Memory B cell (primary cell): ENCODE measurements at regions not wholly inside any gene's neighbourhood (a gene's known extent, or its start where the extent isn't known, plus 50 kb on each side); places are given as distances from the start of the nearest gene placed in this dataset.

ENCODE experiments used
- ATAC-seq: fragments of 150-1000 bp; cut with Tn5 transposase; 2 replicates; pipeline ENCODE4 v1.10.0; 2021; ENCODE audit warnings: low read depth, mild to moderate bottlenecking, moderate library complexity
- DNase-seq, 2 donors: peaks; one replicate each; pipeline ENCODE4 v3.0.0; 2022; ENCODE audit warnings: low spot score in 2 of 2
- H3K27ac Mint-ChIP-seq: one replicate; pipeline ENCODE4 v1.8.0; 2022; ENCODE audit warnings: mild to moderate bottlenecking, moderate library complexity, mixed read lengths
- H3K27me3 Mint-ChIP-seq: one replicate; pipeline ENCODE4 v1.8.0; 2022; ENCODE audit warnings: mixed read lengths
- H3K36me3 Mint-ChIP-seq: one replicate; pipeline ENCODE4 v1.8.0; 2022; ENCODE audit warnings: mild to moderate bottlenecking, mixed read lengths
- H3K4me1 Mint-ChIP-seq: one replicate; pipeline ENCODE4 v1.8.0; 2022; ENCODE audit warnings: mixed read lengths
- H3K4me3 Mint-ChIP-seq: one replicate; pipeline ENCODE4 v1.8.0; 2022; ENCODE audit warnings: mild to moderate bottlenecking, moderate library complexity, mixed read lengths
- H3K9me3 Mint-ChIP-seq: one replicate; pipeline ENCODE4 v1.8.0; 2022; ENCODE audit warnings: mixed read lengths

DNA sequence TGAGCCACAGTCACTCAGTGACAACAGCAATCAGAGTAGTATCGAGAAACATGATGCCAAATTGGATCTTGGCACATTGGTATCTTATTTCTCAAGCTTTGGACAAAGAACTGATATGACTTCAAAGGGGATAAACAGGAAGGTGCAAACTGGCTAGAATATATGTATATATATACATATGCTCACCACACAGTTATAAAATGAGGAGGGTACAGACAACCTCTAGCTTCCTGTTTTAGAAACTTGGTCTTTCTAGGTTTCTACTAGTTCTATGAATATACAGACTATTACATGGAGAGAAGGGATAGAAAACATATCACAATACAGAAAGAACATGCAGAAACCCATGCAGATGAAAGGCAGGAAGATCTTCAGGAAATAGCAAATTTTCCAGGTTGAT, 292.1 kb upstream of the SNX7 start:
- DNase-seq (no peak), ATAC-seq (no peak)
- H3K4me1 Mint-ChIP-seq, result no peaks in the 10 kb centered on the region
- no peaks in the 10 kb centered on the region for H3K36me3 Mint-ChIP-seq
- no peak overlapping the region for H3K27ac Mint-ChIP-seq
- H3K9me3 Mint-ChIP-seq, result no peaks in the 10 kb centered on the region
- H3K4me3 Mint-ChIP-seq, result no peak overlapping the region
- H3K27me3 Mint-ChIP-seq, result no peaks in the 10 kb centered on the region

GRCh38 chr1:98368995-98369394, 292.5 kb upstream of the SNX7 start:
- Mint-ChIP-seq H3K4me1 (no peaks in the 10 kb centered on the region), H3K27ac (no peak overlapping the region)

DNA sequence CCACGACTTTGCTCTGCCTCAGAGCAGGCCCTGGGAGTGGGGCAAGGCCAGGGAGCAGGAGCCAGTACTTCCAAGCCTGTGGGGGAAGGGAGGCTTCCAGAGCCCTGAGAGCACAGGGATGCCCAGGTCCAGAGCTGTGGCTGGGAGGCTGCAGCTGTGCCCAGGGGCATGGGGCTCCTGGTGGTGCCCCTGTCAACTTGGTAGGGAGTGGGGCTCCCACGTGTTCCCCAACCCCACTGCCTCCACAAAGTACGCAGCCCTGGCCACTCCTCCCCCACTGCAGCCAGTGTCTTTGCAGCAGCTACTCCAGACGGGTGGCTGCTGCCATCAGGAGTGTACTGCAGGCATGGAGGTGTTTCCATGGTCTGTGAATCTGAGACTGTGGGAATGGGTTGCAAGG, 294.1 kb upstream of the SNX7 start:
- Mint-ChIP-seq H3K27me3 (no peaks in the 10 kb centered on the region), H3K4me3 (no peak overlapping the region), H3K9me3 (no peaks in the 10 kb centered on the region), H3K36me3 (no peaks in the 10 kb centered on the region), H3K4me1 (no peaks in the 10 kb centered on the region), H3K27ac (no peak overlapping the region)
- ATAC-seq, result no peak
- DNase-seq, result no peak

More at GRCh38 chr1:98368995-98369394, 292.5 kb upstream of the SNX7 start:
- DNase-seq, result no peak
- no peaks in the 10 kb centered on the region for H3K9me3 Mint-ChIP-seq
- H3K27me3 Mint-ChIP-seq, result no peaks in the 10 kb centered on the region
- H3K36me3 Mint-ChIP-seq, result no peaks in the 10 kb centered on the region
- H3K4me3 Mint-ChIP-seq, result no peak overlapping the region
- no peak for ATAC-seq

- Mint-ChIP-seq H3K9me3 (no peaks in the 10 kb centered on the region), H3K4me3 (no peak overlapping the region), H3K36me3 (no peaks in the 10 kb centered on the region), H3K27ac (no peak overlapping the region), H3K27me3 (no peaks in the 10 kb centered on the region), H3K4me1 (no peaks in the 10 kb centered on the region)
- DNase-seq (no peak), ATAC-seq (no peak)
These were observed 295.2 kb upstream of the SNX7 start for GRCh38 chr1:98366343-98366742.

DNA sequence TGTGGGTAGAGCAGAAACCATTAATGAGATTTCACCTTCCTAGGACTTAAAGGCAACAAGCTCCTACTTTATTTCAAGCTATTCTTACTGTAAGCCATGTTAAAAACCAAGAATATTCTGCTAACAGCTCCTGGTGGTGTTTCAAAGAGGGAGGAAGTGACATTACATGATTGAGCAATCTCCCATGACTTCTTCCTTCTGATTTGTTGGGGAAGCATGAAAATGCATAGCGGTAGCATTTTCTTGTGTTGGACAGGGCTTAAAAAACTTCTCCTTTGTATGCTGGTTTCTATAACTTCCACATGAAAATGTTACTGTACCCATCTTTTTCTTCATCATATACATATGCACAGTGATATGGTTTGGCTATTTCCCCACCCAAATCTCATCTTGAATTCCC, 297.0 kb upstream of the SNX7 start:
- DNase-seq, result no peak
- peaks cover 1% of the 10 kb centered on the region for H3K9me3 Mint-ChIP-seq
- no peak overlapping the region for H3K27ac Mint-ChIP-seq
- no peaks in the 10 kb centered on the region for H3K27me3 Mint-ChIP-seq
- no peak overlapping the region for H3K4me3 Mint-ChIP-seq
- no peaks in the 10 kb centered on the region for H3K4me1 Mint-ChIP-seq
- no peak for ATAC-seq
- H3K36me3 Mint-ChIP-seq, result no peaks in the 10 kb centered on the region

GRCh38 chr1:98360864-98361263, 300.7 kb upstream of the SNX7 start:
- Mint-ChIP-seq H3K27ac (no peak overlapping the region), H3K4me3 (no peak overlapping the region), H3K9me3 (peaks cover 1% of the 10 kb centered on the region), H3K27me3 (no peaks in the 10 kb centered on the region), H3K4me1 (no peaks in the 10 kb centered on the region), H3K36me3 (no peaks in the 10 kb centered on the region)
- DNase-seq (no peak), ATAC-seq (no peak)

DNA sequence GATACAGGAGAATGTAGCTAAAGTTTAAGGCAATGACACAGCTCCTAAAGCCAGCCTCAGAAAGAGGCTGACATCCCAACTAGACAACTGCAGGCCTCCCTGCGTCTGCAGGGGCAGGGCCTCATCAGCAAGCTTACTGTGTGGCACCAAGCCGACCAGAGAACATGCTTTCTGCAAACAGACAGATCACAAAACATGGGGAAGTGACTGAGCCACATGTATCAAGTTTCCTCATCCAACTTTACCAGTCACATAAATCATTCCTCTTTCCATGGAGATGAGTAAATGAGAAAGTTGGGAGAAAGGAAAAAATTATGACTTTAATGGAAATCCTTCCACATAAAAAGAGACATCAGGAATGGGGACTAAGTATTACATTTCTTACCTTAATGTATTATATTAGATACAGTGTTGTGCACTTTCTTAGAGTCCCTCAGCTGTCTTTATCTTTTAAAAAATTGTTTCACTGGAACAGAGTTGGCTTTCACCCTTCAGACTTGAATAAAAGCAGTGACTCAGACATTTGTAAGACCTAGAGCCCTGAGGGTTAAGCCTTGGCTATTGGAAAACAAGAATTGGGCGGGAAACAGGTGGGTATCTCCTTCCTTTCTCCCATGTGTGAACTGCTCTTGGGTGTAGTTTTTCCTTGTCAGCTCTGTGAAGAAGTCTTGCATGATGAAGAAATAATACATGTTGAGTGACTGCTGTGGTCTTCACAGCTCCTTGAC, 305.7 kb upstream of the SNX7 start:
- peaks cover 1% of the 10 kb centered on the region for H3K9me3 Mint-ChIP-seq
- ATAC-seq, result no peak
- no peaks in the 10 kb centered on the region for H3K4me1 Mint-ChIP-seq
- no peaks in the 10 kb centered on the region for H3K36me3 Mint-ChIP-seq
- H3K27me3 Mint-ChIP-seq, result no peaks in the 10 kb centered on the region
- DNase-seq, result no peak
- H3K27ac Mint-ChIP-seq, result no peak overlapping the region
- H3K4me3 Mint-ChIP-seq, result no peak overlapping the region

- Mint-ChIP-seq H3K4me1 (no peaks in the 10 kb centered on the region), H3K27ac (no peak overlapping the region), H3K36me3 (no peaks in the 10 kb centered on the region), H3K4me3 (no peak overlapping the region), H3K9me3 (peaks cover 2% of the 10 kb centered on the region), H3K27me3 (peaks cover 2% of the 10 kb centered on the region)
- ATAC-seq, result no peak
- no peak for DNase-seq
These were observed 309.1 kb upstream of the SNX7 start for GRCh38 chr1:98352378-98352777.

- Mint-ChIP-seq H3K27ac (no peak overlapping the region), H3K4me1 (no peaks in the 10 kb centered on the region), H3K27me3 (peaks cover 2% of the 10 kb centered on the region), H3K36me3 (no peaks in the 10 kb centered on the region), H3K4me3 (no peak overlapping the region), H3K9me3 (peaks cover 2% of the 10 kb centered on the region)
- no peak for ATAC-seq
- no peak for DNase-seq
These were observed 310.0 kb upstream of the SNX7 start for GRCh38 chr1:98351561-98351960.

DNA sequence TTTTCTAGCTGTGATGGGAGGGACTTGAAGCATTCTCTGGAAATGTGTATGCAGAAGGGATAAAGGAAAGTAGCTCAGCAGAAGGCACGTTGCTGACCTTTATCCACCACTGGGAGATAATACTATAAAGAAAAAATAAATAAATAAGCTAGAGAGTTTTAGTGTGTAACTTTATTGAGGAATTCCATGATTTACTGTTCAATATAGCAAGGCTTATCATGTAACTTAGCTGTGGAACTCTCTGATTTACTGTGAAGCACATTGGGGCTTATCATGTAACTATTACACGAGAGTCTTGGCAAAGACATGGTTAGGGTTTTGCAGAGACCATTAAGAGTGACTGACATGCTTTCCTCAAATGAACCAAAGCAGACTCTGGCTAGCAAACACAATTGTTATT, 316.1 kb upstream of the SNX7 start:
- DNase-seq (no peak), ATAC-seq (no peak)
- Mint-ChIP-seq H3K4me3 (no peak overlapping the region), H3K27ac (no peak overlapping the region), H3K36me3 (no peaks in the 10 kb centered on the region), H3K9me3 (peaks cover 7% of the 10 kb centered on the region), H3K27me3 (peaks cover 2% of the 10 kb centered on the region), H3K4me1 (no peaks in the 10 kb centered on the region)

GRCh38 chr1:98344731-98345130, 316.8 kb upstream of the SNX7 start:
- peaks cover 8% of the 10 kb centered on the region for H3K9me3 Mint-ChIP-seq
- no peaks in the 10 kb centered on the region for H3K4me1 Mint-ChIP-seq
- ATAC-seq (no peak), DNase-seq (no peak)
- no peak overlapping the region for H3K27ac Mint-ChIP-seq
- H3K27me3 Mint-ChIP-seq, result peaks cover 2% of the 10 kb centered on the region
- no peaks in the 10 kb centered on the region for H3K36me3 Mint-ChIP-seq
- no peak overlapping the region for H3K4me3 Mint-ChIP-seq

DNA sequence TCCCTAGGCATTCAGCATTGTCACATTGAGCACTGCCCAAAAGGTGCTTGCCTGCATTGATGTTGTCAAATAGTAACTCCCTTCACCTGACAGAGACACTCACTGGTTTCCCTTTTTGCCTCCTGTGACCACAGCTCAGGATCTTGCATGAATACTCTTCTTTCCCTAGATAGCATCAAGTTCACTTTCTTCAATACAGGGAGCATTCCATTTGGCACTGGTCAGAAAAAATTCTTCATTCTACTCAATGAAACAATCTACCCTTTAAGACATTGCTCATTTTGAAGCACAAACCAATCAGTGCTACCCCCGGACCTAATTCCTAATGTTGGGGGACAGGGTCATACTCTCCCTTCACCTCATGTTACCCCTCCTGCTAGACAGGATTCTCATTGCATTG, 319.0 kb upstream of the SNX7 start:
- Mint-ChIP-seq H3K9me3 (peaks cover 6% of the 10 kb centered on the region), H3K36me3 (no peaks in the 10 kb centered on the region), H3K27ac (no peak overlapping the region), H3K27me3 (no peaks in the 10 kb centered on the region), H3K4me3 (no peak overlapping the region), H3K4me1 (no peaks in the 10 kb centered on the region)
- no peak for ATAC-seq
- DNase-seq, result no peak

GRCh38 chr1:98340511-98340910, 321.0 kb upstream of the SNX7 start:
- ATAC-seq, result no peak
- Mint-ChIP-seq H3K4me1 (no peaks in the 10 kb centered on the region), H3K27ac (no peak overlapping the region), H3K4me3 (no peak overlapping the region), H3K36me3 (no peaks in the 10 kb centered on the region), H3K9me3 (peaks cover 6% of the 10 kb centered on the region), H3K27me3 (no peaks in the 10 kb centered on the region)
- no peak for DNase-seq

DNA sequence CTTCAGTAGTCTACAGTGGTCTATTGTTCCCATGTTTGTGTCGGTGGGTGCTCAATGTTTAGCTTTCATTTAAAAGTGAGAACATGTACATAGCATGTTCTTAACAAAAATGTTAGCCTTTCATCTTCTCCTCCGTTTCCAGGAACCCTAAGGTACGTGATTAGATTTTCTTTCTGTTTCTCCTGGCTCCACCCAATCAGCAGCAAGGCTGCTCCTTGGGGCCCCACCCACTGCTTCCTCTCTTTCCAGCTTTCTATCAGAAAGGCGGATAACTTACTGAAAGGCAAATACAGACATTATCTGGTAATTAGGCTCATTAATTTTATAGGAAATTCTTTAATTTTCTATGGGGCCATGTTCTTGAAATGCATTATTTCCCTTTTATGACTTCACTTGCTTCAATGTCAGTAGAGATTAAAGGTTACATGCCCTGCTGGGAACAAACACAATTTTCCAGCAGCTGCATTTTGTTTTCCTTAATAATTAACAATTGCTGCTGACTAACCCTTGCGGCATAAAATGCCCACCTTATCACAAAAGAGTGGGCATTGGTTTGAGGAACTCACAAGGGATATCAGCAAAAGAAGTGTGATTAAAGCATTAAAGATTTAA, 324.9 kb upstream of the SNX7 start:
- H3K4me3 Mint-ChIP-seq, result no peak overlapping the region
- peaks cover 4% of the 10 kb centered on the region for H3K9me3 Mint-ChIP-seq
- ATAC-seq, result no peak
- H3K27ac Mint-ChIP-seq, result no peak overlapping the region
- H3K36me3 Mint-ChIP-seq, result no peaks in the 10 kb centered on the region
- H3K27me3 Mint-ChIP-seq, result no peaks in the 10 kb centered on the region
- no peaks in the 10 kb centered on the region for H3K4me1 Mint-ChIP-seq
- DNase-seq, result no peak

- no peak for DNase-seq
- H3K9me3 Mint-ChIP-seq, result no peaks in the 10 kb centered on the region
- H3K4me1 Mint-ChIP-seq, result no peaks in the 10 kb centered on the region
- H3K27ac Mint-ChIP-seq, result no peak overlapping the region
- ATAC-seq, result no peak
- H3K27me3 Mint-ChIP-seq, result no peaks in the 10 kb centered on the region
- no peak overlapping the region for H3K4me3 Mint-ChIP-seq
- no peaks in the 10 kb centered on the region for H3K36me3 Mint-ChIP-seq
These were observed 327.6 kb upstream of the SNX7 start for GRCh38 chr1:98333936-98334335.
